ENCODE measurements at regions not wholly inside any gene's neighbourhood (a gene's known extent, or its start where the extent isn't known, plus 50 kb on each side); places are given as distances from the start of the nearest gene placed in this dataset.

GRCh38 chr6:41462033-41462432 lies 84.1 kb upstream of the FOXP4 start:
- TF ChIP-seq, protein P1, sequence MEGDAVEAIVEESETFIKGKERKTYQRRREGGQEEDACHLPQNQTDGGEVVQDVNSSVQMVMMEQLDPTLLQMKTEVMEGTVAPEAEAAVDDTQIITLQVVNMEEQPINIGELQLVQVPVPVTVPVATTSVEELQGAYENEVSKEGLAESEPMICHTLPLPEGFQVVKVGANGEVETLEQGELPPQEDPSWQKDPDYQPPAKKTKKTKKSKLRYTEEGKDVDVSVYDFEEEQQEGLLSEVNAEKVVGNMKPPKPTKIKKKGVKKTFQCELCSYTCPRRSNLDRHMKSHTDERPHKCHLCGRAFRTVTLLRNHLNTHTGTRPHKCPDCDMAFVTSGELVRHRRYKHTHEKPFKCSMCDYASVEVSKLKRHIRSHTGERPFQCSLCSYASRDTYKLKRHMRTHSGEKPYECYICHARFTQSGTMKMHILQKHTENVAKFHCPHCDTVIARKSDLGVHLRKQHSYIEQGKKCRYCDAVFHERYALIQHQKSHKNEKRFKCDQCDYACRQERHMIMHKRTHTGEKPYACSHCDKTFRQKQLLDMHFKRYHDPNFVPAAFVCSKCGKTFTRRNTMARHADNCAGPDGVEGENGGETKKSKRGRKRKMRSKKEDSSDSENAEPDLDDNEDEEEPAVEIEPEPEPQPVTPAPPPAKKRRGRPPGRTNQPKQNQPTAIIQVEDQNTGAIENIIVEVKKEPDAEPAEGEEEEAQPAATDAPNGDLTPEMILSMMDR (conservative IDR thresholded peaks at IDR 0.05; ENCODE audit: low read depth, low read length): no peak

GRCh38 chr6:41463062-41463930 lies 82.9 kb upstream of the FOXP4 start:
- DNase-seq (ENCODE audit: low read depth): no peak
- TF ChIP-seq, protein P1 (conservative IDR thresholded peaks at IDR 0.05; ENCODE audit: low read depth, low read length): peak; percentile 91
- no peak overlapping the region for H3K4me3 ChIP-seq (ENCODE audit: low read length)

More at GRCh38 chr6:41462033-41462432, 84.1 kb upstream of the FOXP4 start:
- no peak overlapping the region for H3K4me3 ChIP-seq (ENCODE audit: low read length)
- no peak for DNase-seq (ENCODE audit: low read depth)

GRCh38 chr6:41464019-41464418 lies 82.2 kb upstream of the FOXP4 start:
- TF ChIP-seq, protein P1 (conservative IDR thresholded peaks at IDR 0.05; ENCODE audit: low read depth, low read length): no peak
- DNase-seq (ENCODE audit: low read depth): no peak
- no peak overlapping the region for H3K4me3 ChIP-seq (ENCODE audit: low read length)

DNA sequence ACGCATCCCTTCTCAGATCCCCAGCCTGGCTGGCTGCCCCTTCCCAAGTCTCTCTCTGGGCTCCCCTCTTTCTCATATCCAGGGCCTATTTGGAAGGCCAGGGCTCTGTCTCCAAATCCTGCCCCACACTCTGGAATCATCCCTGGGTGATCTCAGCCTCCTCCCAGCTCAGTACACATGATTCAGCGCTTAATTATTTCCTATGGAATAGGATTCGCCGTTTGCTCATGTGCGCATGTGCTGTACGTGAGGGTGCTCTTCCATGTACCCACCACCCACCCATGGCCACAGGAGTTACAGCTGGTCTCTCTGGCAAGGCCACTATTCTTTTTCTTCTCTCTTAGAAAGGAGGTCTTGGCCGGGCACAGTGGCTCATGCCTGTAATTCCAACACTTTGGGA lies 81.7 kb upstream of the FOXP4 start:
- no peak overlapping the region for H3K4me3 ChIP-seq (ENCODE audit: low read length)
- TF ChIP-seq, protein P1 (conservative IDR thresholded peaks at IDR 0.05; ENCODE audit: low read depth, low read length): no peak
- no peak for DNase-seq (ENCODE audit: low read depth)

DNA sequence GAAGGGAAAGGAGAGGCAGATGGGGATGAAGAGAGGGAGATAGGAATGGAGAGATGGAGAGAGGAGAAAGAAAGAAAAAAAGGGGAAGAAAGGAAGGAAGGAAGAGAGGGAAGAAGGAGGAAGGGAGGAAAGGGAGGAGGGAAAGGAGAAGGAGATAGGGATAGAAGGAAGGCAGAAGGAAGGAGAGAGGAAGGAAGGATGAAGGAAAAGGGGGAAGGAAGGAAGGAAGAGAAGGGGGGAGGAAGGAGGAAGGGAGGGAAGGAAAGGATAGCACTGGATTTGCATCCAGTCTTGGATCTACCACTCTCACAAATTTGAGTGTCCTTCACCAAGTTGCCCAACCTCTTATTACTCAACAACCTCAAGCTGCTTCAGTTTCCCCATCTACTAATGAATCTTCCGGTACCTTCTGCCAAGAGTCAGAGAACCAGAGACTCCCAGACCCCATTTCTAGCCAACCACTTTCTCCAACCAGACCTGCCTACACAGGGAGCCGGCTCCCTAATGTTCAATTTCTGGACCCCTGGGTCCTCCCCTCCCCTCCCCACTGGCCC lies 79.7 kb upstream of the FOXP4 start:
- H3K4me3 ChIP-seq (ENCODE audit: low read length): no peak overlapping the region
- TF ChIP-seq, protein P1 (conservative IDR thresholded peaks at IDR 0.05; ENCODE audit: low read depth, low read length): no peak
- no peak for DNase-seq (ENCODE audit: low read depth)

GRCh38 chr6:41467061-41467460 lies 79.1 kb upstream of the FOXP4 start:
- DNase-seq (ENCODE audit: low read depth): no peak
- TF ChIP-seq, protein P1 (conservative IDR thresholded peaks at IDR 0.05; ENCODE audit: low read depth, low read length): no peak
- H3K4me3 ChIP-seq (ENCODE audit: low read length): no peak overlapping the region
